ENCODE measurements at regions not wholly inside any gene's neighbourhood (a gene's known extent, or its start where the extent isn't known, plus 50 kb on each side); places are given as distances from the start of the nearest gene placed in this dataset.

GRCh38 chr19:14317157-14317556, 64.1 kb upstream of the ADGRE5 start:
- H3K4me1 ChIP-seq: no peaks in the 10 kb centered on the region
- no peak for DNase-seq (ENCODE audit: low spot score)
- Mint-ChIP-seq H3K4me3 (peak overlapping the region; percentile 1), H3K27me3 (ENCODE audit: insufficient read depth, low read depth) (peaks cover 8% of the 10 kb centered on the region), H3K9me3 (peaks cover 11% of the 10 kb centered on the region), H3K36me3 (no peaks in the 10 kb centered on the region), H3K27ac (no peak overlapping the region), H3K4me1 (peaks cover 2% of the 10 kb centered on the region)
- H3F3A ChIP-seq (ENCODE audit: low read depth): no peaks in the 10 kb centered on the region
- H3K27ac ChIP-seq: no peak overlapping the region
- TF ChIP-seq EZH2 (IDR thresholded peaks at IDR 0.05) (no peak), EZH2phosphoT487 (IDR thresholded peaks at IDR 0.05) (no peak)
- TF ChIP-seq, protein P1, sequence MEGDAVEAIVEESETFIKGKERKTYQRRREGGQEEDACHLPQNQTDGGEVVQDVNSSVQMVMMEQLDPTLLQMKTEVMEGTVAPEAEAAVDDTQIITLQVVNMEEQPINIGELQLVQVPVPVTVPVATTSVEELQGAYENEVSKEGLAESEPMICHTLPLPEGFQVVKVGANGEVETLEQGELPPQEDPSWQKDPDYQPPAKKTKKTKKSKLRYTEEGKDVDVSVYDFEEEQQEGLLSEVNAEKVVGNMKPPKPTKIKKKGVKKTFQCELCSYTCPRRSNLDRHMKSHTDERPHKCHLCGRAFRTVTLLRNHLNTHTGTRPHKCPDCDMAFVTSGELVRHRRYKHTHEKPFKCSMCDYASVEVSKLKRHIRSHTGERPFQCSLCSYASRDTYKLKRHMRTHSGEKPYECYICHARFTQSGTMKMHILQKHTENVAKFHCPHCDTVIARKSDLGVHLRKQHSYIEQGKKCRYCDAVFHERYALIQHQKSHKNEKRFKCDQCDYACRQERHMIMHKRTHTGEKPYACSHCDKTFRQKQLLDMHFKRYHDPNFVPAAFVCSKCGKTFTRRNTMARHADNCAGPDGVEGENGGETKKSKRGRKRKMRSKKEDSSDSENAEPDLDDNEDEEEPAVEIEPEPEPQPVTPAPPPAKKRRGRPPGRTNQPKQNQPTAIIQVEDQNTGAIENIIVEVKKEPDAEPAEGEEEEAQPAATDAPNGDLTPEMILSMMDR (IDR thresholded peaks at IDR 0.05): no peak
- H3K9me3 ChIP-seq (ENCODE audit: low read depth): no peaks in the 10 kb centered on the region
- H3K9ac ChIP-seq: no peak overlapping the region
- no peaks in the 10 kb centered on the region for H4K20me1 ChIP-seq (ENCODE audit: low read depth)
- no peaks in the 10 kb centered on the region for H3K27me3 ChIP-seq
- no peak overlapping the region for H3K4me2 ChIP-seq
- no peaks in the 10 kb centered on the region for H3K79me2 ChIP-seq (ENCODE audit: low read depth)
- no peak overlapping the region for H3K4me3 ChIP-seq
- H2AFZ ChIP-seq (replicated peaks): no peak overlapping the region
- H3K36me3 ChIP-seq: no peaks in the 10 kb centered on the region

- Histone ChIP-seq H3K27me3 (no peaks in the 10 kb centered on the region), H4K20me1 (ENCODE audit: low read depth) (no peaks in the 10 kb centered on the region), H3K4me2 (no peak overlapping the region), H3K4me1 (no peaks in the 10 kb centered on the region), H3K9me3 (ENCODE audit: low read depth) (no peaks in the 10 kb centered on the region), H2AFZ (replicated peaks) (no peak overlapping the region), H3K36me3 (no peaks in the 10 kb centered on the region), H3K9ac (no peak overlapping the region), H3K4me3 (no peak overlapping the region), H3K27ac (no peak overlapping the region), H3K79me2 (ENCODE audit: low read depth) (no peaks in the 10 kb centered on the region), H3F3A (ENCODE audit: low read depth) (no peaks in the 10 kb centered on the region)
- H3K9me3 Mint-ChIP-seq: peaks cover 7% of the 10 kb centered on the region
- H3K36me3 Mint-ChIP-seq: no peaks in the 10 kb centered on the region
- H3K27ac Mint-ChIP-seq: peak overlapping the region; percentile 30
- no peak for TF ChIP-seq EZH2 (IDR thresholded peaks at IDR 0.05)
- TF ChIP-seq, protein P1 (IDR thresholded peaks at IDR 0.05): no peak
- TF ChIP-seq EZH2phosphoT487 (IDR thresholded peaks at IDR 0.05): no peak
- H3K4me1 Mint-ChIP-seq: peaks cover 2% of the 10 kb centered on the region
- H3K27me3 Mint-ChIP-seq (ENCODE audit: insufficient read depth, low read depth): peaks cover 8% of the 10 kb centered on the region
- no peak overlapping the region for H3K4me3 Mint-ChIP-seq
- no peak for DNase-seq (ENCODE audit: low spot score)
These were observed 65.8 kb upstream of the ADGRE5 start for GRCh38 chr19:14315433-14315832.

DNA sequence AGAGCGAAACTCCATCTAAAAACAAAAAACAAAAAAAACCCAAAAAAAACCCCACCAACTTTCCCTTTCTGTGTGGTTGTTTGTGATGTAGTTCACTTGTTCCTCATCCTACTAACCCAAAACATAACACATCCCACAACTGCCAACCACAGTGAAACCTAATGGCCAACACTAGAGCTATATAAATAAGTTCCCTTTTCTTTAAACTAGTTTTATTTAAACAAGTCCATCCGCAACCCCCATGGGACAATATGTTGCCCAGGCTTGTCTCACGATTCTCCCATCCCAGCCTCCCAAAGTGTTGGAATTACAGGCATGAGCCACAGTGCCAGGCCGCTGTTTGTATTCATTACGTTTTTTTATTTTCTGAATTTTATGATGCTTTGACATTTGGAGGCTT, 71.2 kb upstream of the ADGRE5 start:
- H3K27ac ChIP-seq: no peak overlapping the region
- Mint-ChIP-seq H3K4me3 (no peak overlapping the region), H3K27ac (no peak overlapping the region), H3K36me3 (no peaks in the 10 kb centered on the region), H3K4me1 (peaks cover 2% of the 10 kb centered on the region), H3K9me3 (no peaks in the 10 kb centered on the region), H3K27me3 (ENCODE audit: insufficient read depth, low read depth) (peaks cover 7% of the 10 kb centered on the region)
- H3F3A ChIP-seq (ENCODE audit: low read depth): no peaks in the 10 kb centered on the region
- H4K20me1 ChIP-seq (ENCODE audit: low read depth): no peaks in the 10 kb centered on the region
- no peak overlapping the region for H3K4me2 ChIP-seq
- H3K27me3 ChIP-seq: no peaks in the 10 kb centered on the region
- DNase-seq (ENCODE audit: low spot score): no peak
- no peak overlapping the region for H3K9ac ChIP-seq
- no peak overlapping the region for H3K4me3 ChIP-seq
- no peaks in the 10 kb centered on the region for H3K36me3 ChIP-seq
- TF ChIP-seq, protein P1 (IDR thresholded peaks at IDR 0.05): no peak
- TF ChIP-seq EZH2 (IDR thresholded peaks at IDR 0.05) (no peak), EZH2phosphoT487 (IDR thresholded peaks at IDR 0.05) (no peak)
- H3K4me1 ChIP-seq: no peaks in the 10 kb centered on the region
- no peak overlapping the region for H2AFZ ChIP-seq (replicated peaks)
- H3K79me2 ChIP-seq (ENCODE audit: low read depth): no peaks in the 10 kb centered on the region
- H3K9me3 ChIP-seq (ENCODE audit: low read depth): no peaks in the 10 kb centered on the region
